ENCODE measurements at regions not wholly inside any gene's neighbourhood (a gene's known extent, or its start where the extent isn't known, plus 50 kb on each side); places are given as distances from the start of the nearest gene placed in this dataset.

- DNase-seq, result no peak
Observed at GRCh38 chr11:70710601-70711000, 312.3 kb downstream of the CTTN start.

- DNase-seq, result no peak
Observed at GRCh38 chr11:70711095-70711910, 313.0 kb downstream of the CTTN start.

GRCh38 chr11:70711911-70712185, 313.5 kb downstream of the CTTN start:
- no peak for DNase-seq

GRCh38 chr11:70712471-70712870, 314.1 kb downstream of the CTTN start:
- DNase-seq, result no peak

- no peak for DNase-seq
Observed at GRCh38 chr11:70713086-70713835, 314.9 kb downstream of the CTTN start.

- DNase-seq, result no peak
Observed at GRCh38 chr11:70713988-70714665, 315.8 kb downstream of the CTTN start.

- no peak for DNase-seq
Observed at GRCh38 chr11:70715166-70715951, 317.0 kb downstream of the CTTN start.

- DNase-seq, result no peak
Observed at GRCh38 chr11:70716216-70716615, 317.9 kb downstream of the CTTN start.

- no peak for DNase-seq
Observed at GRCh38 chr11:70716986-70717775, 318.9 kb downstream of the CTTN start.

GRCh38 chr11:70717936-70718595, 319.7 kb downstream of the CTTN start:
- no peak for DNase-seq

GRCh38 chr11:70719516-70719915, 321.2 kb downstream of the CTTN start:
- DNase-seq, result no peak

- DNase-seq, result no peak
Observed at GRCh38 chr11:70720281-70720680, 322.0 kb downstream of the CTTN start.

- DNase-seq, result no peak
Observed at GRCh38 chr11:70721006-70721405, 322.7 kb downstream of the CTTN start.

GRCh38 chr11:70725278-70725677, 326.9 kb downstream of the CTTN start:
- no peak for DNase-seq

- DNase-seq, result no peak
Observed at GRCh38 chr11:70725739-70726138, 327.4 kb downstream of the CTTN start.

- no peak for DNase-seq
Observed at GRCh38 chr11:70727021-70727420, 328.7 kb downstream of the CTTN start.

- DNase-seq, result no peak
Observed at GRCh38 chr11:70727899-70728620, 329.7 kb downstream of the CTTN start.

GRCh38 chr11:70729949-70730348, 331.6 kb downstream of the CTTN start:
- no peak for DNase-seq

- no peak for DNase-seq
Observed at GRCh38 chr11:70730411-70730810, 332.1 kb downstream of the CTTN start.

GRCh38 chr11:70731271-70732022, 333.1 kb downstream of the CTTN start:
- DNase-seq, result no peak

All from fibroblast of skin of back (primary cell).